Spleen (tissue), 11 donors: ENCODE measurements at regions not wholly inside any gene's neighbourhood (a gene's known extent, or its start where the extent isn't known, plus 50 kb on each side); places are given as distances from the start of the nearest gene placed in this dataset.
"Not testable (repeated sequence)": the region's sequence is repeated elsewhere in the genome, so short reads cannot be mapped to it uniquely, and the experiment has no call there.

Source experiments
- DNase-seq: peaks from one replicate; pipeline ENCODE4 v3.0.0-alpha.2; 2020
- H3K27ac ChIP-seq, 8 donors: fragments of 200-600 bp; sonication (generic) in 7 of 8; 1 replicate in 4 of 8; 2 replicates in 4 of 8; pipeline versions ENCODE4 v1.5.0 to v1.8.0; 2016 to 2021; ENCODE audit warnings: inconsistent platforms in 4 of 8, mild to moderate bottlenecking in 4 of 8, moderate library complexity in 1 of 8
- H3K27me3 ChIP-seq, 7 donors: fragments of 200-600 bp; sonication (generic) in 6 of 7; replicated peaks in 1 of 7; 1 replicate in 4 of 7; 2 replicates in 3 of 7; pipeline versions ENCODE4 v1.5.0 to v1.8.0; 2016 to 2021; ENCODE audit warnings: inconsistent platforms in 3 of 7, mild to moderate bottlenecking in 1 of 7
- H3K36me3 ChIP-seq, 6 donors: fragments of 200-600 bp; sonication (generic) in 5 of 6; 1 replicate in 4 of 6; 2 replicates in 2 of 6; pipeline versions ENCODE4 v1.5.0 to v1.8.0; 2016 to 2021; ENCODE audit warnings: inconsistent platforms in 2 of 6
- H3K4me1 ChIP-seq, 6 donors: fragments of 200-600 bp; sonication (generic) in 5 of 6; 1 replicate in 3 of 6; 2 replicates in 3 of 6; pipeline versions ENCODE4 v1.5.0 to v1.8.0; 2016 to 2021; ENCODE audit warnings: inconsistent platforms in 3 of 6
- H3K4me3 ChIP-seq, 8 donors: fragments of 200-600 bp; sonication (generic) in 7 of 8; 1 replicate in 4 of 8; 2 replicates in 4 of 8; pipeline versions ENCODE4 v1.5.0 to v1.8.0; 2016 to 2021; ENCODE audit warnings: inconsistent platforms in 4 of 8, mild to moderate bottlenecking in 4 of 8, moderate library complexity in 2 of 8
- H3K9me3 ChIP-seq, 8 donors: fragments of 200-600 bp; sonication (generic) in 7 of 8; 1 replicate in 4 of 8; 2 replicates in 4 of 8; pipeline versions ENCODE4 v1.5.0 to v1.8.0; 2016 to 2021; ENCODE audit warnings: inconsistent platforms in 4 of 8
- POLR2A ChIP-seq, 3 donors: fragments of 450-650 bp; IDR thresholded peaks; one replicate each; pipeline ENCODE4 v1.5.1; 2017; ENCODE audit warnings: antibody characterized with exemption in 3 of 3, mild to moderate bottlenecking in 1 of 3
- POLR2AphosphoS5 ChIP-seq, 3 donors: sonication (generic); formaldehyde crosslinking; IDR thresholded peaks; one replicate each; pipeline ENCODE4 v1.5.1; 2017; ENCODE audit warnings: antibody characterized with exemption in 3 of 3
- WGBS, 5 donors: extraction: QIAGEN DNeasy Blood & Tissue Kit in 3 of 5; methylation state at CpG; one replicate each; pipeline versions ENCODE4 v1.1.5 to v1.1.7; 2013 to 2018; 5-methylcytosine and 5-hydroxymethylcytosine counted together
- intact Hi-C: fragments of 100-400 bp; cut with DNase I; formaldehyde crosslinking; loops from one replicate; pipeline ENCODE4 v1.15.0; 2023; ENCODE audit warnings: low total_unique reads
- TF ChIP-seq, protein P1 (sequence below), 11 experiments: fragments of 200-600 bp in 7 of 11; fragments of 450-650 bp in 4 of 11; sonication (generic) in 4 of 11; IDR thresholded peaks in 8 of 11; conservative IDR thresholded peaks in 3 of 11; 1 replicate in 7 of 11; 2 replicates in 4 of 11; pipeline versions ENCODE4 v1.4.0 to v1.8.0; 2016 to 2021; ENCODE audit warnings: antibody characterized with exemption in 11 of 11, inconsistent platforms in 4 of 11, mild to moderate bottlenecking in 1 of 11
- donor health status: healthy with polysubstance abuse.
- donor health status: DM: no; HTN: no; CAD: no; lungs with moderate emphysema.
- donor health status: DM: no; HTN: no; CAD: no.
- donor health status: Bipolar disorder and iron deficiency.
- donor health status: healthy.
- donor health status: DM: no; HTN: no; CAD: no.
- donor health status: DM: yes; HTN: yes; CAD: no.

DNA sequence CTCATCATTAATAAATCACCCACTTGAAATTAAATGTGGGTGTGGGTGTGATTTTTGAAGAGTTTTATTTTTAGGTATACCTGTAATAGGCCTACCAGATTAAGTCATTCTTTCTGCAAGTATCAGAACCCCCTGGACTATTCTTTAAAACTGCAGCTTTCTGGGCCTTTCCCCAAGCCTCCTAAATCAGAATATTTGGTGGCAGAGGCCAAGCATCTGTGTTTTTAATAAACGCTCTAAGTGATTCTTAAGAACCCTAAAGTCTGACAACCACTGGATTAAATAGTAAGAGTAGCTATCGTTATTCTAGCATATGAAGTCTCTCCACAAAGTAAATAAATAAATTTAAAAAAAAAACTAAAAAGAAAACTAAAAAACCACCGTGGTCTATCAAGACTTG, 703.0 kb upstream of the NRP1 start:
- no peak overlapping the region for H3K4me3 ChIP-seq
- H3K27me3 ChIP-seq, result no peaks in the 10 kb centered on the region
- no peak for TF ChIP-seq POLR2AphosphoS5 (IDR thresholded peaks at IDR 0.05)
- TF ChIP-seq, protein P1, sequence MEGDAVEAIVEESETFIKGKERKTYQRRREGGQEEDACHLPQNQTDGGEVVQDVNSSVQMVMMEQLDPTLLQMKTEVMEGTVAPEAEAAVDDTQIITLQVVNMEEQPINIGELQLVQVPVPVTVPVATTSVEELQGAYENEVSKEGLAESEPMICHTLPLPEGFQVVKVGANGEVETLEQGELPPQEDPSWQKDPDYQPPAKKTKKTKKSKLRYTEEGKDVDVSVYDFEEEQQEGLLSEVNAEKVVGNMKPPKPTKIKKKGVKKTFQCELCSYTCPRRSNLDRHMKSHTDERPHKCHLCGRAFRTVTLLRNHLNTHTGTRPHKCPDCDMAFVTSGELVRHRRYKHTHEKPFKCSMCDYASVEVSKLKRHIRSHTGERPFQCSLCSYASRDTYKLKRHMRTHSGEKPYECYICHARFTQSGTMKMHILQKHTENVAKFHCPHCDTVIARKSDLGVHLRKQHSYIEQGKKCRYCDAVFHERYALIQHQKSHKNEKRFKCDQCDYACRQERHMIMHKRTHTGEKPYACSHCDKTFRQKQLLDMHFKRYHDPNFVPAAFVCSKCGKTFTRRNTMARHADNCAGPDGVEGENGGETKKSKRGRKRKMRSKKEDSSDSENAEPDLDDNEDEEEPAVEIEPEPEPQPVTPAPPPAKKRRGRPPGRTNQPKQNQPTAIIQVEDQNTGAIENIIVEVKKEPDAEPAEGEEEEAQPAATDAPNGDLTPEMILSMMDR (IDR thresholded peaks at IDR 0.05 in 8 of 11, conservative IDR thresholded peaks at IDR 0.05 in 3 of 11), result no peak
- no peak for TF ChIP-seq POLR2A (IDR thresholded peaks at IDR 0.05)
- intact Hi-C loops, result no loop called here
- no peak overlapping the region for H3K27ac ChIP-seq
- no peak for DNase-seq
- 77 to 88% (median 83%) methylated on average over 3 of the region's 3 CpGs for WGBS, 5 donors
- no peaks in the 10 kb centered on the region for H3K36me3 ChIP-seq
- no peaks in the 10 kb centered on the region for H3K4me1 ChIP-seq
- H3K9me3 ChIP-seq, result peaks cover 0 to 18% (median 0%) of the 10 kb centered on the region in 8 donors

DNA sequence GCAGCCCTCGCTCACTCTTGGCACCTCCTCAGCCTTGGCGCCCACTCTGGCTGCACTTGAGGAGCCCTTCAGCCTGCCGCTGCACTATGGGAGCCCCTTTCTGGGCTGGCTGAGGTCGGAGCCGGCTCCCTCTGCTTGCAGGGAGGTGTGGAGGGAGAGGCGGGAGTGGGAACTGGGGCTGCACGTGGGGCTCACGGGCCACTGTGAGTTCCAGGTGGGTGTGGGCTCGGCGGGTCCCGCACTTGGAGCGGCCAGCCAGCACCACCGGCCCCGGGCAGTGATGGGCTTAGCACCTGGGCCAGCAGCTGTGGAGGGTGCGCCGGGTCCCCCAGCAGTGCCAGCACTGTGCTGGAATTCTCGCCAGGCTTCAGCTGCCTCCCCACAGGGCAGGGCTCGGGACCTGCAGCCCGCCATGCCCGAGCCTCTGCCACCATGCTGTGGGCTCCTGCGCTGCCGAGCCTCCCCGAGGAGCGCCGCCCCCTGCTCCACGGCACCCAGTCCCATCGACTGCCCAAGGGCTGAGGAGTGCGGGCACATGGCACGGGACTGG, 700.8 kb upstream of the NRP1 start:
- H3K27me3 ChIP-seq, H3K36me3 ChIP-seq, intact Hi-C loops, DNase-seq, H3K4me3 ChIP-seq, H3K27ac ChIP-seq, H3K4me1 ChIP-seq: not testable (repeated sequence)
- 87 to 98% (median 94%) methylated on average over 15 to 29 of the region's 29 CpGs for WGBS, 5 donors
- peaks cover 0 to 19% (median 0%) of the 10 kb centered on the region in 8 donors for H3K9me3 ChIP-seq

DNA sequence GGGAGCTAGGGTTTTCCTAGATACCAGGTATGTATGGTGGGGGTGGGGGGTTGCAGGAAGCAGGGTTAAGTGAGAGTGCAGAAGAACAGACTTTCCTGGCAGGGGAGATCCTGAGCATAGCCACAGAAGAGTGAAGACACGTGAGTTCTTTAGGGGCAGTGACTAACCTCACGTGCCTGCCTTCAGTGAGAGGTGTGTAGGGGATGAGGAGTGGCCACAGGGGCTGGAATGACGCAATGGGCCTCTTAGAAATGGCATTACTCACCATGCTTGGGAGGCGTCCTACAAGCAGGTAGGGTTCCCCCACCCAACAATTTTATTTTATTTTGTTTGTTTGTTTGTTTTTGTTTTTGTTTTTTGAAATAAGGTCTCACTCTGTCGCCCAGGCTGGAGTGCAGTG, 698.6 kb upstream of the NRP1 start:
- peaks cover 0 to 19% (median 0%) of the 10 kb centered on the region in 8 donors for H3K9me3 ChIP-seq
- no peak overlapping the region for H3K4me3 ChIP-seq
- 71 to 92% (median 77%) methylated on average over 5 of the region's 5 CpGs for WGBS, 5 donors
- H3K27me3 ChIP-seq, result no peaks in the 10 kb centered on the region
- no peaks in the 10 kb centered on the region for H3K4me1 ChIP-seq
- H3K36me3 ChIP-seq, result no peaks in the 10 kb centered on the region
- intact Hi-C loops, result no loop called here
- no peak for DNase-seq
- TF ChIP-seq, protein P1 (IDR thresholded peaks at IDR 0.05 in 8 of 11, conservative IDR thresholded peaks at IDR 0.05 in 3 of 11), result no peak
- TF ChIP-seq POLR2A (IDR thresholded peaks at IDR 0.05), result no peak
- no peak for TF ChIP-seq POLR2AphosphoS5 (IDR thresholded peaks at IDR 0.05)
- H3K27ac ChIP-seq, result no peak overlapping the region

DNA sequence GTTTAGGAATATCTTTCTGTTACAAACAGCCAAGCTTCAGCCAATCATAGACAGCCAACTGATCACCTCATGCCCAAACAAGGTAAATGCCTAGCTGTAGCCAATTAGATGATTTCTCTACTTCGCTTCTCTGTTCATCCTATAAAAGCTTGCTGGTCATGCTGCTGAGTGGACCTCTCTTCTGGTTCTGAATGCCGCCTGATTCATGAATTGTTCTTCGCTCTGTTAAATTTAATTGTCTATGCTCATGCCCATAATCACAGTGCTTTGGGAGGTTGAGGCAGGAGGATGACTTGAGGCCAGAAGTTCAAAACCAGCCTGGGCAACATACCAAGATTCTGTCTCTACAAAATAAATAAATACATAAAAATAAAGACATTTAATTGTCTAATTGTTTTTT, 698.1 kb upstream of the NRP1 start:
- no peaks in the 10 kb centered on the region for H3K36me3 ChIP-seq
- DNase-seq, result no peak
- H3K9me3 ChIP-seq, result peaks cover 0 to 19% (median 0%) of the 10 kb centered on the region in 8 donors
- no peaks in the 10 kb centered on the region for H3K27me3 ChIP-seq
- 88 to 97% (median 94%) methylated on average over 3 of the region's 3 CpGs for WGBS, 5 donors
- no peaks in the 10 kb centered on the region for H3K4me1 ChIP-seq
- no peak overlapping the region for H3K27ac ChIP-seq
- H3K4me3 ChIP-seq, result no peak overlapping the region
- intact Hi-C loops, result no loop called here
- TF ChIP-seq POLR2A (IDR thresholded peaks at IDR 0.05) (no peak), POLR2AphosphoS5 (IDR thresholded peaks at IDR 0.05) (no peak)
- TF ChIP-seq, protein P1 (IDR thresholded peaks at IDR 0.05 in 8 of 11, conservative IDR thresholded peaks at IDR 0.05 in 3 of 11), result no peak

DNA sequence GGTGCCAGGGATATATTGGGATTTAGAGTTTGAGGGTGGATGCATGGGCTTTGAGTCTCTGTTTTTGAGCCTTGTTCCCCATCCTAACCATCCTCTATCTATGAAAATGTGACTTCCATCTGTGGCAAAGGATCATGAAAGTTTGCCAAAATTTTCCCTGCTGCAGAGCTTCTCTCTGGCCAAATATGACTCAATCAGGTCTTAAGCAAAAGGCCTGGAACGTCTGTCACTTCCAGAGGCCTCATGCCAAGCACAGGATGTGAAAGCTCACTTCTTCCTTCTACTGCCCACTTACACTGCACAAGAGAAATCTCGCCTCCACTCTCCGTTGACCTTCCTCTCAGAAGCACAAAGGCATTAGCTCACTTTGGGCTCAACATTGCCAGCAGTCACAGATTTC, 696.9 kb upstream of the NRP1 start:
- H3K27ac ChIP-seq, result no peak overlapping the region
- DNase-seq, result no peak
- no peaks in the 10 kb centered on the region for H3K36me3 ChIP-seq
- H3K4me1 ChIP-seq, result no peaks in the 10 kb centered on the region
- no peak overlapping the region for H3K4me3 ChIP-seq
- WGBS, 5 donors, result 33 to 53% (median 43%) methylated on average over 3 of the region's 3 CpGs
- TF ChIP-seq POLR2A (IDR thresholded peaks at IDR 0.05) (no peak), POLR2AphosphoS5 (IDR thresholded peaks at IDR 0.05) (peak in 1 of 3 donors; percentile 17)
- TF ChIP-seq, protein P1 (IDR thresholded peaks at IDR 0.05 in 8 of 11, conservative IDR thresholded peaks at IDR 0.05 in 3 of 11), result no peak
- H3K27me3 ChIP-seq, result no peaks in the 10 kb centered on the region
- H3K9me3 ChIP-seq, result peaks cover 0 to 19% (median 0%) of the 10 kb centered on the region in 8 donors
- intact Hi-C loops, result no loop called here
